ENCODE measurements at regions not wholly inside any gene's neighbourhood (a gene's known extent, or its start where the extent isn't known, plus 50 kb on each side); places are given as distances from the start of the nearest gene placed in this dataset.
"Not testable (repeated sequence)": the region's sequence is repeated elsewhere in the genome, so short reads cannot be mapped to it uniquely, and the experiment has no call there.

GRCh38 chr7:113299748-113300147 lies 181.4 kb upstream of the SMIM30 start:
- in situ Hi-C loops (cut with HindIII; ENCODE audit: low pct_unique_long_range_greater_than_20kb, low sequenced_read_pairs): no loop called here
- DNase-seq (ENCODE audit: low read depth in 1 of 2, low spot score in 1 of 2): no peak
- TF ChIP-seq JUND (IDR thresholded peaks at IDR 0.05; ENCODE audit: low read depth): no peak

- in situ Hi-C loops (cut with HindIII; ENCODE audit: low pct_unique_long_range_greater_than_20kb, low sequenced_read_pairs): no loop called here
- no peak for TF ChIP-seq JUND (IDR thresholded peaks at IDR 0.05; ENCODE audit: low read depth)
- no peak for DNase-seq (ENCODE audit: low read depth in 1 of 2, low spot score in 1 of 2)
Observed at GRCh38 chr7:113298501-113298900, 180.1 kb upstream of the SMIM30 start.

- in situ Hi-C loops (cut with HindIII; ENCODE audit: low pct_unique_long_range_greater_than_20kb, low sequenced_read_pairs): no loop called here
- no peak for DNase-seq (ENCODE audit: low read depth in 1 of 2, low spot score in 1 of 2)
- no peak for TF ChIP-seq JUND (IDR thresholded peaks at IDR 0.05; ENCODE audit: low read depth)
Observed at GRCh38 chr7:113294750-113295149, 176.4 kb upstream of the SMIM30 start.

- TF ChIP-seq JUND (IDR thresholded peaks at IDR 0.05; ENCODE audit: low read depth): no peak
- no peak for DNase-seq (ENCODE audit: low read depth in 1 of 2, low spot score in 1 of 2)
- in situ Hi-C loops (cut with HindIII; ENCODE audit: low pct_unique_long_range_greater_than_20kb, low sequenced_read_pairs): no loop called here
Observed at GRCh38 chr7:113292105-113292504, 173.8 kb upstream of the SMIM30 start.

GRCh38 chr7:113291058-113291457 lies 172.7 kb upstream of the SMIM30 start:
- in situ Hi-C loops (cut with HindIII; ENCODE audit: low pct_unique_long_range_greater_than_20kb, low sequenced_read_pairs): no loop called here
- no peak for DNase-seq (ENCODE audit: low read depth in 1 of 2, low spot score in 1 of 2)
- TF ChIP-seq JUND (IDR thresholded peaks at IDR 0.05; ENCODE audit: low read depth): no peak

GRCh38 chr7:113289140-113289740 lies 170.9 kb upstream of the SMIM30 start:
- TF ChIP-seq JUND (IDR thresholded peaks at IDR 0.05; ENCODE audit: low read depth): no peak
- peak; percentile 22 to 76 for DNase-seq (ENCODE audit: low read depth in 1 of 2, low spot score in 1 of 2)
- in situ Hi-C loops (cut with HindIII; ENCODE audit: low pct_unique_long_range_greater_than_20kb, low sequenced_read_pairs): no loop called here

- TF ChIP-seq JUND (IDR thresholded peaks at IDR 0.05; ENCODE audit: low read depth): no peak
- in situ Hi-C loops (cut with HindIII; ENCODE audit: low pct_unique_long_range_greater_than_20kb, low sequenced_read_pairs): no loop called here
- DNase-seq (ENCODE audit: low read depth in 1 of 2, low spot score in 1 of 2): no peak
Observed at GRCh38 chr7:113285411-113285810, 167.1 kb upstream of the SMIM30 start.

GRCh38 chr7:113283861-113284260 lies 165.5 kb upstream of the SMIM30 start:
- in situ Hi-C loops (cut with HindIII; ENCODE audit: low pct_unique_long_range_greater_than_20kb, low sequenced_read_pairs): no loop called here
- no peak for TF ChIP-seq JUND (IDR thresholded peaks at IDR 0.05; ENCODE audit: low read depth)
- DNase-seq (ENCODE audit: low read depth in 1 of 2, low spot score in 1 of 2): no peak

- in situ Hi-C loops (cut with HindIII; ENCODE audit: low pct_unique_long_range_greater_than_20kb, low sequenced_read_pairs): no loop called here
- DNase-seq (ENCODE audit: low read depth in 1 of 2, low spot score in 1 of 2): no peak
- TF ChIP-seq JUND (IDR thresholded peaks at IDR 0.05; ENCODE audit: low read depth): no peak
Observed at GRCh38 chr7:113282875-113283274, 164.5 kb upstream of the SMIM30 start.

GRCh38 chr7:113281223-113281622 lies 162.9 kb upstream of the SMIM30 start:
- in situ Hi-C loops (cut with HindIII; ENCODE audit: low pct_unique_long_range_greater_than_20kb, low sequenced_read_pairs): no loop called here
- TF ChIP-seq JUND (IDR thresholded peaks at IDR 0.05; ENCODE audit: low read depth): no peak
- DNase-seq (ENCODE audit: low read depth in 1 of 2, low spot score in 1 of 2): no peak

- no peak for DNase-seq (ENCODE audit: low read depth in 1 of 2, low spot score in 1 of 2)
- TF ChIP-seq JUND (IDR thresholded peaks at IDR 0.05; ENCODE audit: low read depth): no peak
- in situ Hi-C loops (cut with HindIII; ENCODE audit: low pct_unique_long_range_greater_than_20kb, low sequenced_read_pairs): no loop called here
Observed at GRCh38 chr7:113279256-113279655, 160.9 kb upstream of the SMIM30 start.

- in situ Hi-C loops (cut with HindIII; ENCODE audit: low pct_unique_long_range_greater_than_20kb, low sequenced_read_pairs): no loop called here
- no peak for DNase-seq (ENCODE audit: low read depth in 1 of 2, low spot score in 1 of 2)
- no peak for TF ChIP-seq JUND (IDR thresholded peaks at IDR 0.05; ENCODE audit: low read depth)
Observed at GRCh38 chr7:113270790-113271189, 152.4 kb upstream of the SMIM30 start.

GRCh38 chr7:113269592-113269991 lies 151.2 kb upstream of the SMIM30 start:
- in situ Hi-C loops (cut with HindIII; ENCODE audit: low pct_unique_long_range_greater_than_20kb, low sequenced_read_pairs); DNase-seq (ENCODE audit: low read depth in 1 of 2, low spot score in 1 of 2): not testable (repeated sequence)

- DNase-seq (ENCODE audit: low read depth in 1 of 2, low spot score in 1 of 2): no peak
- in situ Hi-C loops (cut with HindIII; ENCODE audit: low pct_unique_long_range_greater_than_20kb, low sequenced_read_pairs): no loop called here
Observed at GRCh38 chr7:113268757-113269156, 150.4 kb upstream of the SMIM30 start.

More at GRCh38 chr7:113268757-113269156, 150.4 kb upstream of the SMIM30 start:
- no peak for TF ChIP-seq JUND (IDR thresholded peaks at IDR 0.05; ENCODE audit: low read depth)
